HG02870 (cell line): ENCODE measurements at regions not wholly inside any gene's neighbourhood (a gene's known extent, or its start where the extent isn't known, plus 50 kb on each side); places are given as distances from the start of the nearest gene placed in this dataset.

Experiments
- ATAC-seq: cut with Tn5 transposase; IDR thresholded peaks from one replicate; pipeline ENCODE4 v1.9.1; 2021; ENCODE audit warnings: mild to moderate bottlenecking, moderate library complexity; ENCODE audit not compliant: unreplicated experiment

- ATAC-seq, result no peak
Observed at GRCh38 chr18:74023220-74023619, 124.4 kb downstream of the FBXO15 start.

DNA sequence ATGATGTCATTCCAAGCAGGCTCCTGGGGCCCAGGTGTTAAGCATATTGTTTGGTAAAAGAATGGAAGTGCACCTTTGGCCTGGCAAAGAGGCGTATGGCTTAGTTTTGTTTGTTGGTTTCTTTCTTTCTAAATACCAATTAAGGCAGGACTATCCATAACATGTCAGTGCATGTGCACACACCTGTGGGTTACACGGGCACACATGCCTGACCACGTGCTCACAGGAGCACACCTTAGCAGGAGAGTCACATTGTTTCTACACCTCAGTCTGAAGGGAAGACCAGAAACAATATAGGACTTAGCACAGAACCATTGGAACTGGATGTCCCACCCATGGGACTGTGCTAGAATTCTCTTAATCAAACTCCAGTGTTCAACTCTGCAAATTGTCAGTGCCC is 127.8 kb downstream of the FBXO15 start:
- no peak for ATAC-seq

- ATAC-seq, result peak; percentile 96
Observed at GRCh38 chr18:74013955-74014354, 133.7 kb downstream of the FBXO15 start.

- ATAC-seq, result no peak
Observed at GRCh38 chr18:74012954-74013630, 134.5 kb downstream of the FBXO15 start.

GRCh38 chr18:74006143-74006542 is 141.5 kb downstream of the FBXO15 start:
- no peak for ATAC-seq

DNA sequence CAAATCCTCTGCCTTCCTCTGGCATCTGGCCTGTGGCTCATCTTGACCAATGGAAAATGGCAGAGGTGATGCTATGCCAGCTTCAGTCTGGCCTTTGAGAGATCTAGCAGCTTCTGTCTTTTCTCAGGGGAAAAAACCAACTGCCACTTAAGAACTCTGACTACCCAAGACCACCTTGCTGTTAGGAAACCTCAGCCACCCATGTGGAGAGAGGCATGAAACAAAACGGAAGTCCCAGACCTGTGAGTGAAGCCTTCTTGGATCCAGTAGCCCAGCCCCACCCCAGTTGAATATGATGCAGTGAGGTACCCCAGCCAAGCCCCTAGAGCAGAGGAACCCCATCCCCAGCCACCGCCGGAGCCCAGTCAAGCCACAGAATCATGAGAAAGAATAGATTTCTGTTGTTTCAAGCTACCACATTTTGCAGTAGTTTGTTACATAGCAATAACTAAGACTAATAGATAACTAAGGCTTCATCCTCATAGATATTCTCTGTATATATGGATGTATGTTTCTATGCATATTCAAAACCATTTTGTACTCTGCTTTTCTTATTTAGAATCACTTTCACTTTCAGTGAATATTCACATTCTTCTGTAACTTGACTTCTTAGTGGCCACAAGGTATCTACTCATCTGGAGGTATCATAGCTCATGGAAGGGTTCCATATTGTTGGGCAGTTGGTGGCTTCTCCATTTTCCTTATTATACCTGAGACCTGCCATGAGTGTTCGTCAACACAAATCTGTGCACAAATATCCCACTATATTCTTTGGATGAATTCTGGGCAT is 142.1 kb downstream of the FBXO15 start:
- no peak for ATAC-seq

DNA sequence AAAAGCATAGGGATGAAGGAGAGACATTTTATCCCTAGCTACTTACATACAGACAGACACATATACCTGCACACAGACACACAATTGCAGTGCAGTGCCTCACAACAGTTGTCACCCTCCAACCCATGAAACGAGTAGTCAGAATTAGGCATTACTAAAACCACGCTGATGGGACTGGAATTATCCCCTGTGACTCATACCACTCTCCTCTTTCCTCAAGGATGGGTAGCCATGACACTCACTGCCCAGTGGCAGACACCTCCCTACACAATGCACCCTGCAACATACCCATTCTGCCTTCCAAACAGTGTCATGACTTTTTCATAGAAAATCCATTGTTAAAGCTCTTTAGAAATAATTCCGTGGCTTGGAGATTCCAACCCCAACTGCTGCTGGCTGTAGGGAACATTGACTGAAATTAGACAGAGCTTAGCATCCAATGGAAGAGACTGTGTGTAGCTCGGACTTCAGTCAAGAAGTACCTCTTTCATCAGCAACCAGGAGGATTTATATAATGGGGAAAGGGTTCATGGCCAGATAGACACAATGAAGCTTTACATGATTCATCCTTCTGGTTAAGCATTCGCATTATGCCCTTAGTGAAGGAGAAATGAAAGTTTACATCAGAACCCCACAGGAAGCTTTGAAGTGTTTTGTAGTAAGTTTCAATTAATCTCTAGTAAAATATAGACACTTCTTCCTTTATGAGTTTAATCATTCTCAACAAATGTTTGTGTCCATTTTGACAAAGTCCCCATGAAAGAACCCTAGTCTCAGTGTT is 155.2 kb downstream of the FBXO15 start:
- no peak for ATAC-seq

- ATAC-seq, result no peak
Observed at GRCh38 chr18:73991570-73991969, 156.1 kb downstream of the FBXO15 start.

DNA sequence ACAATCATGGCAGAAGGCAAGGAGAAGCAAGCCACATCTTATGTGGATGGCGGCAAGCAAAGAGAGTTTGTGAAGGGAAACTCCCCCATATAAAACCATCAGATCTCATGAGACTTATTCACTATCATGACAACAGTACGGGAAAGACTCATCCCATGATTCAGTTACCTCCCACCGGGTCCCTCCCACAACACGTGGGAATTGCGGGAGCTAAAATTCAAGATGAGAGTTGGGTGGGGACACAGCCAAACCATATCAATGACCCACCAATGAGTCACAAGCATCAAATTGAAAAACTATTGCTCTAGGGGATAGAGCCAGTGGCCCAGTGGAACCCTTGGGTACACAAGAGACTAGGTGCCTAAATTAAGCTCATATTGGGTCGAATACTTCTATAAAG is 157.4 kb downstream of the FBXO15 start:
- no peak for ATAC-seq

GRCh38 chr18:73987247-73987980 is 160.2 kb downstream of the FBXO15 start:
- no peak for ATAC-seq

DNA sequence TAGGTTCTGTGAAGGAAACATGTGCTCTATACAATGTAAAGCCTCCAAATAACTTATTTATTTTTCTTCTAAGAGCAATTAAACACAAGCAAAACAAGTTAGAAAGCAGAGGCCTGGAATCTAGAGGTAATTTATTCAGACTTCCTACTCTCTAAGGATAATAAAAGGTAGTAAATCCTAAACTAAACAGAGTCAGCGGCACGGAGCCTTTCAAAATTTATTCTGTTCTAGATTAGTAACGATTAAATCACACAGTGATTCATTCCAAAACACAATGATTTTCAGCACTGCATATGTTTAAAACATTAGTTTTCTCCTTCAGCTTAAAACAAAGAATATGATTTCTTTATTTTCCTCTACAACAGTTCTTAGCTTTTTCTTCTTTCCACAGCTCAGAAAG is 160.9 kb downstream of the FBXO15 start:
- ATAC-seq, result no peak

- no peak for ATAC-seq
Observed at GRCh38 chr18:73985855-73986625, 161.6 kb downstream of the FBXO15 start.

GRCh38 chr18:73983970-73984369 is 163.7 kb downstream of the FBXO15 start:
- ATAC-seq, result no peak

DNA sequence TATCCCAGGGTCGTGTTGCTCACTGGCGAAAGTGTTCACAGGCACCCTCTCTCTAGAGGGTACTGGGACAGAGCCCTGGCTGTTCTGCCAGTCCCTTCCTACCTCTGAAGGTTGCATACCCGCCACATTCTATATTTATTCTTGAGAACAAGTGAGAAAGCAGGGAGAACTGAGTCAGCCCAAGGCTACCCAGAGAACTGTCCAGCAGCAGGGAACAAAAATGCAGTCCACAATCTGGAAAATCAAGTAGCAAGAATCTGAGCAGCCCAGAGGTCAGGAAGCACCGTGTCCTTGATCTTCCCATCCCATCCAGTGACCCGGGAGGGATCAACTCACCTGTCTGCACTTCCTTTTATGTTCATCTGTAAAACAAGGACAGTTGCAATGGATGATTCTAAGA is 164.1 kb downstream of the FBXO15 start:
- ATAC-seq, result no peak

- no peak for ATAC-seq
Observed at GRCh38 chr18:73981796-73982195, 165.8 kb downstream of the FBXO15 start.

DNA sequence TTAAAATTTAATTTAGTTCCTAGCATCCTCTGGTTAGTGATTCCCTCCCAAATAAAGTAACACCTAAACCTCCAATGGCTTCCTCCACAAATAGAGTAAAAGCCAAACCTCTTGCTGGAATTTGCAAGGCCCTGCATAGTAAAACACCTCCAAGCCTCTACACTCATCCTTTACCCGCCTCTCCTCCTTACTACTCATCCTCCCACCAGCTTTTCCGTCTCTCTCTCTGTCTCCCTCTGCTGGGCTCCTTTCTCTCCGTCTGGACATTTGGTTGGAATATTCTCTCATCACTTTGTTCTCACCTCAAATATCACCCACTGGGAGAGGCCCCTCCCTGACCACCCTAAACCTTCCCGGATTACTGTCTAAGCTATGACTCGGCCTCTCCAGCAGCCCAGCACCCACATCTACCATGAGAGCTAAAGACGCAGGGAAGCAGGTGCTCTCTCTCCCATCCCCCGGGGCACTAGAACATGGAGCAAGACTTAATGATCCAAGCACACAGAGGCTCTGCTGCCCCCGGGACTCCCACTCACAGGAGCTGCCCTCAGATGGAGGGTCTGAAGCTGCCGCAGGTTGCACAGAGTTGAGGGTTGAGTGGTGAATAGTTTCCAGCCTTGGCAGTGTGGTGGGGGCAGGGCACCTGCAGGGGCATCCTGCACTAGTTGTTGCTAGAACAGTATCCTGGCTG is 167.2 kb downstream of the FBXO15 start:
- no peak for ATAC-seq

DNA sequence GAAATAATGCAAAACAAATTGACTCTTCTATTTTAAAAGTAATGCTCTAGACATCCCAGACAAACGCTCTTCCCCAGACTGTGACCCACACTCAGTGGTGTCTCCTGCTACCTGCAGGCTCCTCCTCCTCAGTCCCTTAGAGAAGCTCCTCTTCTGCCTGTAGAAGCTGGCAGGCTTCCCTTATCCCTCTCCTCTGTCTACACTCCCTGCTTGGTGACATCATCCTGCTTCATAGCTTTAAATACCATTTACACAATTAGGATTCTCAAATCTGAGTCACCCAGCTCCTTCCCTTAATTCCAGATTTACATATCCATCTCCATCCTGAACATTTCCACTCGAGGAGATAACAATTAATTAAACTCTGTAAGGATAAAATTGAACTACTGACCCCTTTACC is 167.9 kb downstream of the FBXO15 start:
- ATAC-seq, result no peak

GRCh38 chr18:73976433-73976832 is 171.2 kb downstream of the FBXO15 start:
- ATAC-seq, result no peak

- ATAC-seq, result no peak
Observed at GRCh38 chr18:73975266-73975665, 172.4 kb downstream of the FBXO15 start.

GRCh38 chr18:73973972-73974371 is 173.7 kb downstream of the FBXO15 start:
- ATAC-seq, result no peak
